ENCODE measurements at regions not wholly inside any gene's neighbourhood (a gene's known extent, or its start where the extent isn't known, plus 50 kb on each side); places are given as distances from the start of the nearest gene placed in this dataset.
"Not testable (repeated sequence)": the region's sequence is repeated elsewhere in the genome, so short reads cannot be mapped to it uniquely, and the experiment has no call there.

GRCh38 chr7:108653526-108653925 lies 83.9 kb downstream of the DNAJB9 start (continued):
- TF ChIP-seq REST (IDR thresholded peaks at IDR 0.05) (peak; percentile 82), FOXA1 (IDR thresholded peaks at IDR 0.05) (peak; percentile 87), ZBTB33 (IDR thresholded peaks at IDR 0.05) (peak; percentile 86), YY1 (IDR thresholded peaks at IDR 0.05) (peak; percentile 85), HNF4G (IDR thresholded peaks at IDR 0.05) (peak; percentile 86)

GRCh38 chr7:108657140-108657726 lies 87.6 kb downstream of the DNAJB9 start:
- H3K27me3 ChIP-seq (ENCODE audit: control insufficient read depth in 4 of 4, insufficient read depth in 4 of 4, low read length in 3 of 4); H3K9me3 ChIP-seq (ENCODE audit: control insufficient read depth in 4 of 4, low read length in 3 of 4); H3K27ac ChIP-seq (ENCODE audit: low read depth in 1 of 2, low read length in 2 of 2); H3K36me3 ChIP-seq (ENCODE audit: control insufficient read depth in 4 of 4, insufficient read depth in 3 of 4, low read depth in 1 of 4, low read length in 3 of 4); DNase-seq (ENCODE audit: low spot score); H3K4me3 ChIP-seq (ENCODE audit: low read depth in 1 of 3, low read length in 3 of 3); H3K9ac ChIP-seq (ENCODE audit: low read depth in 1 of 2, low read length in 2 of 2): not testable (repeated sequence)
- H3K4me1 ChIP-seq (ENCODE audit: control insufficient read depth in 4 of 4, insufficient read depth in 4 of 4, low read length in 3 of 4): peaks cover 0 to 18% (median 8%) of the 10 kb centered on the region in 4 donors
- 97% methylated on average over 37 of the region's 37 CpGs for WGBS

GRCh38 chr7:108659261-108659660 lies 89.6 kb downstream of the DNAJB9 start:
- H3K27me3 ChIP-seq (ENCODE audit: control insufficient read depth in 4 of 4, insufficient read depth in 4 of 4, low read length in 3 of 4): no peaks in the 10 kb centered on the region
- H3K4me1 ChIP-seq (ENCODE audit: control insufficient read depth in 4 of 4, insufficient read depth in 4 of 4, low read length in 3 of 4): peaks cover 0 to 12% (median 8%) of the 10 kb centered on the region in 4 donors
- no peaks in the 10 kb centered on the region for H3K9me3 ChIP-seq (ENCODE audit: control insufficient read depth in 4 of 4, low read length in 3 of 4)
- no peak overlapping the region for H3K9ac ChIP-seq (ENCODE audit: low read depth in 1 of 2, low read length in 2 of 2)
- WGBS: 73% methylated on average over 3 of the region's 3 CpGs
- DNase-seq (ENCODE audit: low spot score): no peak
- no peak overlapping the region for H3K27ac ChIP-seq (ENCODE audit: low read depth in 1 of 2, low read length in 2 of 2)
- no peaks in the 10 kb centered on the region for H3K36me3 ChIP-seq (ENCODE audit: control insufficient read depth in 4 of 4, insufficient read depth in 3 of 4, low read depth in 1 of 4, low read length in 3 of 4)
- TF ChIP-seq RAD21 (IDR thresholded peaks at IDR 0.05): no peak
- TF ChIP-seq YY1 (IDR thresholded peaks at IDR 0.05): no peak
- TF ChIP-seq FOXA2 (IDR thresholded peaks at IDR 0.05): no peak
- no peak for TF ChIP-seq HNF4A (conservative IDR thresholded peaks at IDR 0.05)
- no peak for TF ChIP-seq JUND (IDR thresholded peaks at IDR 0.05)
- TF ChIP-seq CTCF (IDR thresholded peaks at IDR 0.05; ENCODE audit: low read depth, low read length, missing input control): no peak
- no peak for TF ChIP-seq REST (IDR thresholded peaks at IDR 0.05)
- no peak for TF ChIP-seq RXRA (IDR thresholded peaks at IDR 0.05)
- TF ChIP-seq MAX (IDR thresholded peaks at IDR 0.05): no peak
- no peak for TF ChIP-seq EGR1 (IDR thresholded peaks at IDR 0.05; ENCODE audit: low read depth in 2 of 2)
- no peak for TF ChIP-seq SP1 (IDR thresholded peaks at IDR 0.05)
- TF ChIP-seq GABPA (IDR thresholded peaks at IDR 0.05 in 1 of 2, conservative IDR thresholded peaks at IDR 0.05 in 1 of 2): no peak
- H3K4me3 ChIP-seq (ENCODE audit: low read depth in 1 of 3, low read length in 3 of 3): no peak overlapping the region

All from liver (tissue), 8 donors.